Prostate gland (tissue), 2 donors: ENCODE measurements at regions not wholly inside any gene's neighbourhood (a gene's known extent, or its start where the extent isn't known, plus 50 kb on each side); places are given as distances from the start of the nearest gene placed in this dataset.

Experiments
- CTCF ChIP-seq, 4 experiments: fragments of 200-600 bp in 2 of 4; fragments of 450-650 bp in 2 of 4; sonication (generic) in 2 of 4; IDR thresholded peaks; 1 replicate in 3 of 4; 2 replicates in 1 of 4; pipeline ENCODE4 v1.5.1; 2016 to 2019; ENCODE audit warnings: antibody characterized with exemption in 4 of 4, mild to moderate bottlenecking in 2 of 4, moderate library complexity in 2 of 4
- POLR2A ChIP-seq: fragments of 450-650 bp; IDR thresholded peaks from one replicate; pipeline ENCODE4 v1.6.1; 2016; ENCODE audit warnings: antibody characterized with exemption, mild to moderate bottlenecking

GRCh38 chr10:33423154-33423529, 88.7 kb upstream of the NRP1 start:
- TF ChIP-seq POLR2A = no peak
- no peak for TF ChIP-seq CTCF (IDR thresholded peaks at IDR 0.05)
